GM21737 (cell line): ENCODE measurements at regions not wholly inside any gene's neighbourhood (a gene's known extent, or its start where the extent isn't known, plus 50 kb on each side); places are given as distances from the start of the nearest gene placed in this dataset.

ENCODE experiments used
- ATAC-seq: cut with Tn5 transposase; IDR thresholded peaks from one replicate; pipeline ENCODE4 v1.9.1; 2021; ENCODE audit warnings: mild to moderate bottlenecking, moderate library complexity; ENCODE audit not compliant: unreplicated experiment

DNA sequence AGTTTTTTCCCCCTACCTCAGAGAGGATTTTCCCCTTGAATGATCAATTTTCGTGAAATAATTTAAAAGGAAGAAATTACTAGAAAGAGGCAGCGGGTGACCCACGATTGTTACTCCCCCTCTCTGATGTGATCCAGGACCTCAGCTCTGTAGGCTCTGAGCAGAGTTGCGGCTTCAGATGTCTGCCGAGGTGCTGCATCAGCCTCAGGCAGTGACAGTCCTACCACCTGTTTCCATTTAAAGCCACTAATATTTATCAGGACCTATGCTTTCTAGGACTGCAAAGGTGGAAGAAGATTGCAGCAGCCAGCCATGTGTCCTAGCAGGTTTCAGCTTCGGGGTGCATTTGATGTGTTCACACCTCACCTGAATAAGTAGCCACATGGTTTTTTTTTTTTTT lies 294.8 kb upstream of the C2CD4B start:
- ATAC-seq: no peak

DNA sequence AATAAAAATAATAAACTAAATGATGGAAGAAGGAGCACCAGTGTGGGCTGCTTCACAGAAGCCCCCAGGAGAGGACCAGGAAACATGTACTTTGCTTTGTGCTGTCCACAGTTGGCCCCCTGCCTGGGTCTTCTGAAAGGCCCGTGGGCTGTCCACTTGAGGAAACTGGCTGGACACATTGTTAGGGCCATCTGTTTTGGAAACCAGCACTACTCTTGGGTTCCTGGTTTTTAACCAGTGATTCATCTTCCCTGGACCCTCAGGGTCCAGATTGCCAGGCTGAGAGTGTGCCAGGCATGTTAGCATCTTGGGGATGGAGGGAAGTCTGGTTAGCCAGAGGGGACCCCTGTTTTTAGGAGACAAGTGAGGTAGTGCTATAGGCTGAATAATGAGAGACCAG lies 297.2 kb upstream of the C2CD4B start:
- ATAC-seq: no peak

DNA sequence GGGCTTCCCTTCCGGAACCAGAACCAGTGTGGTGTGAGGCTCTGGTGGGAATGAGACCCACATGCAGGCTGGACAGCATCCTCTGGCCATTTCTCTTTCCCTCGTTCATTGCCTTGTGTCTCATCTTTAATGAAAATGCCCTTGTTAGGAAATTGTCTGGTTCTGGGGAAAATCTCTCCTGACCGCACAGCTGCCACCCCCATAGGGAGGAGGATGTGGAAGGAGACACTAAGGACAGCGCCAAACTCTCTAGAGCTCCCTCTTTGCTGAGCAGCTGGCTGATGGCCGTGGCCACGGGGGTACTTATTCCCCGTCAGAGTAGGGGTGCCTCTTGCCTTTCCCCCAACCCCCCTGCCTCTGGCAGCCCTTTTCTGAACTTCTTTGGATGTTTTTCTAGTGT lies 297.6 kb upstream of the C2CD4B start:
- ATAC-seq: no peak

DNA sequence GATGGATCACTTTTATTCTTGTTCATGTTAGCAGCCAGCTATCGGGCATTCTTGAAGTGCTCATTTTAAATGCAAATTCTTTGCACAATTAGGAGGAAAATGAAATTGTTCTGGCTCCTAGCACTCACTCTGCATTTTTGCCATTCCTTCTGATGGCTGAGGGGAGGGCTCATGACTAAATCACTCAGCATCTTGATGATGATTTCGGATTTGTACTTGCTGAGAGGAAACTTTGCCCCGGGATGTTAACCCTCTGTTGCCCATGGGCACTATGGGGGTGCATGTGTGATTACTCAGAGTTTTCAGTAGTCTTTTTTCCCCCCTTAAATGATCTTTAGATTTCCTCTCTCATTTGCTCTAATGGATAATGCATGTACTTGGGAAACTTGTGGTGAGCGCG lies 299.6 kb upstream of the C2CD4B start:
- ATAC-seq: no peak

DNA sequence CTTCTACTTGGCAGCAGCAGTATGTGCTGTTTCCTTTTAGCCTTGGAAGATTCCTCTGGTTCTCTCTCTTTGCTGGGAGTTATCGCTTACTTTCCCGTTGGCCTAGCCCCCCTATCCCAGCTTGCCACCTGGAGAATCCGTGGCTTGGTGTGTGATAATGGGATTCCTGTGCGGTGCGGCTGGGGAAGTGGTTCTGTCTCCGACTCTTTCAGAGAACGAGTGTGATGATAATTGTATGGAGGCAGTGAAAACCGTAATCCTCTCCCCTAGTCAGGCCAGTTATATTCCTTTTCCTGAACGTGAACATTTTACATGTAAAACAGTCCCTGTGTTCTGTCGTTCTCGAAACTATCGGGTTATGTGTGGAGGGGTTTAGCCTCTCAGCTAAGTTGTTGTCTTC lies 300.1 kb upstream of the C2CD4B start:
- no peak for ATAC-seq

DNA sequence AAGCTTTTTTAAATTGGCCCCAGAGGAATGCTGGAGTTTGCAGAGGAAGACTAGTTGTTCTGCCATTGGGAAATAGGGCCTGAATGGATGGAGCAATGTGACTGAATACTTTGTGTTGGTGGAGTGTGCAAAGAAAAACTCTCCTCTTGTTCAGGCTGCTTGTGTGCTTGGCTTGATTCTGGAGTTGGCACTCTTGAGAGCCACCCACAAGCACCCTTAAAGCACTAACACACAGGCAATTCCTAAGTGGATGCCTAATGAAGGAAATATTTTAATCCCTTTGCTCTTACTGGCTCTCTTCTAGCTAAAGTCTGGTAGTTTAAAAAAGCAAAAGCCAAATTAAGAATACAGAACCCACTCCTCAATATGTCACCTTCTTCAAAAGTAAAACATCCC lies 304.4 kb upstream of the C2CD4B start:
- no peak for ATAC-seq

DNA sequence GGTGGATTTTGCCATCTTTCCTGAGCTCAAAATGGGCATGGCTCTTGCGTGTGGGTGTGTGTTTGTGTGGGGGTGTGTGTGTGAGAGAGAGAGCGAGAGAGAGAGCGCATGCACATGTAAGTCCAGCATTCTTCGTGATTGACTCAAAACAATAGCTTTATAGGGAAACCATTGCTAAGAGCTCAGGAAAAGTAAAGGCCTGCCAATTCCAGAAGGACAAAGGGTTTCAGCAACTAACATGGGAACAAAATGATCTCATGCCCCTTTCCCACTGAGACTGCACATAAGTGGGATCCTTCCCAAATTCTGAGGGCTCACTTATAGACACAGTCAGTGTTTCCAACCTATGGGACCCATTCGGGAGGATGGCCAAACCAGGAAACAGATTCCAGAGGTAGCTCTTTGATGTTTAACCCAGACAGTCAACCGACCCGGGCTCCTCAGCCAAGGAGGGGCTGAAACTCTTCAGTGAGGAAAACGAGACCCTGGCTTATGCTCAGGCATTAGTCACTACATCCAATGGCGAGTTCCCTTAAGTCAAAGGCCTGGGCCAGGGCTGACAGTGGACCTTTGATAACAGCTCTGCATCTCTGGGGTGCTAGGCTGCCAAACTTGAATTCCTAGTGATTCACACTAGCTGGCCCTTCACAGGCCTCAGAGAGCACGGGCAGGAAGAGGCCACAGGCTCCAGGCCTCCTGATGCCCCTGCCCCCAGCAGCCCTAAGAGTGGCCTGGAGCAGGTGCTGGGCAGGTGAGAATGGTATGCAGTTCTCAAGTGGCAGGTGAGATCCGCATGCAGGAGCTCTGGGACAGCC lies 305.0 kb upstream of the C2CD4B start:
- no peak for ATAC-seq

DNA sequence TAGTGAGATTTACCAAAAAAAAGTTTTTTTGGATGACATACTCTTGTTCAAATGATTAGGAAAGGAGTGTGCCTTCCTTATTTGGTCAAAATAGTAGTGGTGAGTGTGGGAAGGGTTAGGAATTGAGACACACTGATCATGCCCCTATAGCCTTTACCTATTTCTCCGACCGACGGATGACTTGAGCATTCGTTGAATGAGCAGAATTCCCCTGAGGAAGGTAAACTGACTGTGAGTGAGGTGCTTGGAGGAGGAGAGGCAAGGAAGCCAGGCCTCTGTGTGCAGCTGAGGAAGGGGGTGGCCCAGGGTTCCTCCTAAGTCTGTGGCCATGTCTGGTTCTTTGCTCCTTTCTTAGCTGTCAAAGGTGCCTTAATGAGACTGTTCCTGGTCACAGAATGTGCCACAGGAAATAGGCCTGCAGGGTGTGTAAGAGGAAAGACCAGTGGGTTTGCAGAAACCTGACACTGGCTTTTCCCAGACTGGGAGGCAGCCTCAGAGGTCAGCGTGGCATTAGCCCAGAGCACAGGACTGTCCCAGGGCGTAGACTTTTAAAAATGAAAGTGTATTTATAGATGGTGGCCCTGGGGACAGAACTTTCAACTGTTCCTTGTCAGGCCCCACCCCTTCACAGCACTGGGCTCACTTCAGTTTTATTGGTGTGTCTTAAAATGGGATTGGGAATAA lies 307.7 kb upstream of the C2CD4B start:
- ATAC-seq: no peak

DNA sequence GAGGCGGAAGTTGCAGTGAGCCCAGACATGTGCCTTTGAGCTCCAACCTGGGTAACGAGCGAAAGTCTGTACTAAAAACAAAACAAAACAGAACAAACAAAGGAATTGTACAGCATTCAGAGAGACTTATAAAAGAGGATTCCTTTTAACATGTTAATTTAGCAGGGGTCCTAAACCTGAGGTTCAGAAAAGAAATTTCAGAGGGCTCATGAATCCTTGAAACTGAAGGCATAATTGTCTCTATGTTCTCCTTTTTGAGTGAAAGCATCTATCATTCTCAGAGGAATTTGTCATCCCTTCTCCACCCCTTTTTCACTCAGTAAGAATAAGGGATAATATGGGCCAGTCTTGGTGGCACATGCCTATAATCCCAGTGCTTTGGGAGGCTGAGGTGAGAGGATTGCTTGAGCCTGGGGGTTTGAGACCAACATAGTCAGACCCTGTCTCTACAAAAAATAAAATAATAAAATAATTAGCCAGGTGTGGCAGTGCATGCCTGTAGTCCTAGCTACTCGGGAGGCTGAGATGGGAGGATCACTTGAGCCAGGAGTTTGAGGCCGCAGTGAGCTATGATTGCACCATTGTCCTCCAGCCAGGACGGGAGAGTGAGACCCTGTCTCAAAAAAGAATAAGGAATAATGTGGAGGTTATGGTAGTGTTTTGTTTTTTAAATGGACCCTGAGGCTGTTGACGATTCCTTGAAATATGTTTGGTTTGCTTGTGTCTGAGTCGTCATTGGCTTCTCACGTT lies 309.1 kb upstream of the C2CD4B start:
- ATAC-seq: no peak

DNA sequence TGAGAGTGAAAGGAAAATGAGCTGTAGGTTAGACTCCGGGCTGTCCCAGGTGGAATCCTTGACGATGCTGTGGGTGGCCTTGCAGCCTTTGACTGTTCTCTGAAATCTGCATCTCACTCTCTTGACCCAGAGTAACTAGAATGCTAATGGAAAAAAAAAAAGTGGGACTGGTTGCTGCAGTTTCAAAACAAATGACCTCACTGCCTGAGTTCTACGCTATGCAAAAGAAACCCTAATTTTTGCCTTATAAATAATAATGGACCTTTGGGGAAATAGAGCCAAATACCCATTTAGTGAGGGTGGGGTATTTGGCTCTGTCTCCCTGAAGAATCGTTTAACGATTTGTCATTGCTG lies 309.7 kb upstream of the C2CD4B start:
- no peak for ATAC-seq

DNA sequence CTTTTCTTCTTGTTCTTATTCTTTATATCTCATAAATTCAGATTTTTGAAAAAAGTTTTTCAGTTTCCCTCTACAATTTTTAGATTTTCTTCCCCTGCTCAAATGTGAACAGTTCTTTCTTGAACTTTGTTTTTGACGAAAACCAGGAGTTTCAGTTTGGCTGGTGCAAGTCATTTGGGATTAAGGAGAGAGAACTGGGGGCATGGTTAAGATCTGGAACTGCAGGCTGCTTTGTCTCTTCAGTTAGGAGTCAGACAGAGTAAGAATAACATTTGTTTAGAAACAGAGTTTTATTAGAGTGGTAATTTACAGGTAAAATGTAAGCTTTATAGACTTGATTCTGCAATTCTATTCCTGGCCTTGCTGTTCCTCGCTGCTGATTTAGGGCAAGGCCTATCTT lies 310.5 kb upstream of the C2CD4B start:
- ATAC-seq: no peak

DNA sequence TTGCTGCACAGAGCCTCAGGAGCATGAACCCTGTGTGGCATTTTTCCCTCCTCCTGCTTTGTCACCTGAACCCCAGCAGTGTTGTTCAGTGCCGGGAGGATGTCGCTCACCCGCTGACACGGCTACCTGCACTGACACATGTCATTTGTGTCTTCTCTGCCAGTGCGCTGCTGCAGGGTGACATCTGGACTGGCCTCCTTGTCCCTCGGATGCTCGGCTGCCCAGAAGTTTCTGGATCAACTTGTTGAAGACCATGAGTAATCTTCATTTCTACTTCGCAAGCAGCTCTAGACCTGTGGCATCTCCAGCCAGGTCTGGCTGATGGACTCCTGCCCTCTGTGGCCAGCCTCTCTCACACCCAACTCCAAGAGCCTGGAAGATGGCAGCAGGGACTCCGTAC lies 311.1 kb upstream of the C2CD4B start:
- no peak for ATAC-seq

DNA sequence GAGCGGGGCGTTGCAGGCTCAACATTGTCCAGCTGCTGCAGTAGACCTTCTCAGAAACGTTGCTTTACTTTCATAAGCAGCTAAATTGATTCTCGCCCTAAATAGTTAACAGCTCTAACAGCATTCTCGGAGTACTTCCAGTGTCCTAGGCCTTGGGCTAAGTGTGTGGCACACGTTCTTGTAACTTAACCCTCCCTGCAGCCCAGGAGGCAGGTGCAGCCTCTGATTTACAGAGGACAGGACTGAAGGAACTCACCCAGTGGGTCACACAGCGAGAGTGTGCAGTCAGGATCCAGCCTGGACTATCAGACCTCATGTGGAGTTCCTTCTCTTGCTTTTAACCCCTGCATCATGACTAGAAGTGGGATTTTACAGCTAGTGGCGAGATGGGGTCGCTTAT lies 312.8 kb upstream of the C2CD4B start:
- ATAC-seq: no peak

DNA sequence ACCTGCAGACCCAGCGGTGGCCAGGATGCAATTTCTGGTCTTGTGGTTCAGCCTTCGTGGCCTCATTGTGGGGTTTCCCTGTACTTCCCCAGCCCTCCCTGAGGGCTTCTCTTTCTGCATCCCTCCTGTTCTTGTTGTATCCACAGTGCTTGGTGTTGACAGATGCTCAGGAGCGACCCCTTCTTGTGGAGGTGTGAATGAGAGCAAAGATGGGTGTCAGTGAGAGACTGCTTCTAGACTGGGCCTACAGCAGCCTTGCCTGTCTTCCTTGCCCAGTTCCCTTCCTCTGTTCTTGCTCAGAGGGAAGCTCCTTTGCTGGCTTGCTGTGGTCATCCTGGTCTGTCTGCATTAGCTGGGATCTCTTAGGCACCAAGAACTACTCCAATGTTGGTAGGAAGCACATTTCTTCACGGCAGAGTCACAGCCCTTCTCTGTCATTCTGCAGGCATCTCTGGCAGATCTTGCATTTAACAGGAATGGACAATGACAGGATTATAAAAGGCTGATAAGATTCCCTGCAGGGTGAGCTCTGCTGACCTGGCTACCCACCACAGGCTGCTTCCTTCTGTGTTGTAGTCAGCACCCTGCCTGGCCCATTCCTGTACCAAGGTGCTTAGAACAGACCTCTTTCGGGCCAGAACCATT lies 317.8 kb upstream of the C2CD4B start:
- ATAC-seq: peak; percentile 54

DNA sequence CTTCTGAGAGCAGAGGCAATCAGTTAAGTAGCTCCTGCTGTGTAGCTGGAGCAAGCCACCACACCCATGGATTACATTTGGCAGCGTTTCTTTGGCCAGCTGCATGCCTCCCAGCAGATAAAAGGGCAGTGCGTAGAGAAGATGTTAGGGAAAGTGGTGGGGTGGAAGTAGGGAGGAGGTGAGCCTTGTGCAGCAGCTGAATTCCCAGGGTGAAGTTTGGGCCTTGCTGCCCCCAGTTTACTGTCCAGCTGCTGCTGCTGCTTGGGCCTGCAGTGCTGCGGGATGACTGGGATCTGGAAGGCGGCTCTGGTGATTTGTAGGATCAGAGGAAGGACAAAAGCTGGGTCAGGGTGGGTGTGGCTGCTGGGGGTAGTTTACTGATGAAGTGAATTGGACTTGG lies 318.7 kb upstream of the C2CD4B start:
- no peak for ATAC-seq

DNA sequence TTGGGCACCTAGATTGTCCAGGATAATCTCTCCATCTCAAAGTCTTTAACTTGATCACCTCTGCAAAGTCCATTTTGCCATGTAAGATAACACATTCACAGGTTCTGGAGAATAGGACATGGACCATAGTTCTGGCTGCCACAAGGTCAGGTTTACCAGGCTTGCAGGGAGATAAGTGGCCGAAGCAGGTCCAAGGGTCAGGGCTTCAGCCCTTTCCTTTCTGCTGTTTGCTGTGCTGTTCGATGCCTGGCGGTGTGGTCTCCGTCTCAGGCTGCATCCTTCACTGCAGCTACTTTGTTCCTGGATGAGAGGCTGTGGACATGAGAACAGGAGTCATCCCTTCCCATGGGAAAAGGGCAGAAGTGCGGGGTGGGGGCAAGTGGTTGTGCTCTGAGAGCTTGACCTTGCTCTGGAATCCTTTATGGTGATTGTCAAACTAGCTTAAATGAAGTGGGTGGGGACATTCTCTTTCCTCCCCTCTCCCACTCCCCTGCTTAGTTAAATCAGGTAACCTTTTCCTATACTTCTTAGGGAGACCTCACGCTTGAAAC lies 320.2 kb upstream of the C2CD4B start:
- no peak for ATAC-seq

DNA sequence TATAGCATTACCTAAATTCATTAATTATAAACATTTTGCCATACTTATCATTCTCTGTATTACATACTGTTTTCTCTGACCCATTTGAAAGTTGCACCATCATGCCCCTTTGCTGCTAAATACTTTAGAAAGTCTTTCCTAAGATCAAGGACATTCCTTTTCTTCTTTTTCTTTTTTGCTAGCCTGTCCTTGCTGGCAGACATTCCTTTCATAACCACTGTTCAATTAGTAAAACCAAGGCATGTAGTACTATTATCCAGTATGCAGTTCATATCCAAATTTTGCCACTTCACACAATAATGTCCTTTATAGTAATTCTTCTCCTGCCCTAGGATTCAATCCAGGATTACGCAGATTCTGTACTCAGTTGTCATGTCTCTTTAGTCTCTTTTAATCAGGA lies 321.0 kb upstream of the C2CD4B start:
- ATAC-seq: no peak

DNA sequence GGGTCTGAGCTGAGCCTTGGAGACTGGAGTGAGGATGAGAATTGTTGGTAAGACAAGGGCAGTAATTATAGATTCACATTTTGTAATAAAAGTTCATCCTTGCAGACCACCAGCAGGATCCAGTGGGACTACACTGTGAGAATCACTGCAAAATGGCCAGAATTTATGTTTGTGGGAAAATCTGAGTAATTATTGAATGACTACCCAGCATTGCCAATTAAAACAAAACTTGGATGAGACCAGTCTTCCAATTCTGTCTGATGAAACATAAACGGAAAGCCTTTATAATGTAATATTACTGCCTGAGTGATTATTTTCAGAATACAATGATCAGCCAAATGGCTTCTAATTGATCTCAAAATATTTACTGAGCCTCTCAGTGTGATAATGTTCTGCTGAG lies 323.3 kb upstream of the C2CD4B start:
- ATAC-seq: no peak

DNA sequence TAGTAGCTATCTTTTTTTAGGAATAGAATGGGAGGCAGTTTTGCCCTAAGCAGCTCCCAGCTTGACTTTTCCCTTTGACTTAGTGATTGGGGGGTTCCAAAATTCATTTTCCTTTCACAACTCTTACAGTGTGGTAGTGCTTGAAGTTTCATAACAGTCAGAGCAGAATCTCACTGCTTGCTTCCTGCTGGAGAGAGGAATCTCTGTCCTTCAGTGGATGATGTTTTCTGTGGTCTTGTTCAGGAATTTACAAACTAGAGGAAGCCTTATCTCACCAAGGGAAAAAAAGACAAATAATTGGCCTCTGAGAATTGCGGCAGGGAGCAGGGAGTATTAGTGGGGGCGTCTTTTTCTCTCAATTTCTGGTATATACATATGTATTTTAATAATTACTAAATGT lies 326.6 kb upstream of the C2CD4B start:
- ATAC-seq: no peak

DNA sequence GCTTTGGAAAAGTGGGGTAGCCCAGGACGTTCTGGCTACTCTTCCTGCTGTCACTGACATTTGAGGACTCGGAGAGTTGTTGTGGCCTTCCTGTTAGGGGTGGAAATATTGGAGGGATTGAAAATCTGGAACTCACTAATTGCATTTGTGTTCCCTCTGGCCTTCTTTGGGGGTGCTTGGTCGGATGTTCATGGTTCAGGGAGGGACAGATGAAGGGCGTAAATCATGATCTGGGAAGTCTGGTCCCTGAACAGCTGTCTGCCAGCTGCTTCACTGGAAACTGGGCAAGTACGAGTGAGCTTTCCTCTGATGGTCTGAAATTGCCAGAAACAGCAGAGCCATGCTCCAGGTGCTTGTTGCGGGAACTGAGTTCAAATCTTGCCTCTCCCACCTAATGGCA lies 327.8 kb upstream of the C2CD4B start:
- no peak for ATAC-seq

DNA sequence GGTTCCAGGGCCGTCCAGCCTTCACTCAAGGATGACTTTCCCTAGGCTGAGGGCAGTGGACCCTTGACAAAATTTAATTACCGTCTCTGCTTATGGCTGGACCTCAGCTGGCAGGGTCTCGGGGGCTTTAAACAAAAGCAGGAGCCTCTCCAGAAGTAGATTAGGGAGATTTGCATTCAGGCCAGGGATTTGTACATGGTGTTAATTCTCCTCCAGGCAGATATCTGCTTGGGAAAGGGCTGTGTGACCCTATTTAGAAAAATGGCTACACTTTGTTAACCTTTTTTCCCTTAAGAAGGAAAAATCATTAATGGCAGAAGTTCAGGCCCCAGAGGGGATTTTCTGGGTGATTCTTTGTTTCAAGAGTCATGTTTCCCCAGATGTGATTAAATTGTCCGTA lies 329.1 kb upstream of the C2CD4B start:
- ATAC-seq: no peak
